ENCODE measurements at regions not wholly inside any gene's neighbourhood (a gene's known extent, or its start where the extent isn't known, plus 50 kb on each side); places are given as distances from the start of the nearest gene placed in this dataset.

DNA sequence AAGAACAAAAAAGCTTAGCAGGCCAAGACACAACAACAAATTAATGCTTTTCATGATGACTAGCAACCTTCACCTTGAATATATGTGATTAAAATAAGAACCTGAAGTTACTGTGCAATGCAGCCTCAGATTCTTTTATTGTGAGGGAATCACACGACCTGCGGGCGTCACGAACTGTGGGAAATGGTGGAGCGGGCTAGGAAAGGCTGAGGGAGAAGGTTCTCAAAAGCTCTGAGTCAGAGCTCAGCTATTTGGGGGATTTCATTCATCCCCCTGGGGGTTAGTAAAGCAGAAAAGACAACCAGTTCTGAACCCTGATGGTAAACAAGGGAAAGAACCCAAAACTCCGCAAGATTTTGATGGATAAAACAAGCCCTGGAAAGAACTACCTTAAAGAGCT is 89.3 kb upstream of the NCKAP5 start:
- no TSS peak for BruUV-seq (replicated peaks)
- TF ChIP-seq POLR2AphosphoS5 (IDR thresholded peaks at IDR 0.05; ENCODE audit: low read depth, low read length) (no peak), EGR1 (IDR thresholded peaks at IDR 0.05; ENCODE audit: low read depth) (no peak), CBX3 (IDR thresholded peaks at IDR 0.05; ENCODE audit: low read depth) (no peak), RAD21 (IDR thresholded peaks at IDR 0.05; ENCODE audit: low read depth) (no peak)
- TF ChIP-seq, protein P1, sequence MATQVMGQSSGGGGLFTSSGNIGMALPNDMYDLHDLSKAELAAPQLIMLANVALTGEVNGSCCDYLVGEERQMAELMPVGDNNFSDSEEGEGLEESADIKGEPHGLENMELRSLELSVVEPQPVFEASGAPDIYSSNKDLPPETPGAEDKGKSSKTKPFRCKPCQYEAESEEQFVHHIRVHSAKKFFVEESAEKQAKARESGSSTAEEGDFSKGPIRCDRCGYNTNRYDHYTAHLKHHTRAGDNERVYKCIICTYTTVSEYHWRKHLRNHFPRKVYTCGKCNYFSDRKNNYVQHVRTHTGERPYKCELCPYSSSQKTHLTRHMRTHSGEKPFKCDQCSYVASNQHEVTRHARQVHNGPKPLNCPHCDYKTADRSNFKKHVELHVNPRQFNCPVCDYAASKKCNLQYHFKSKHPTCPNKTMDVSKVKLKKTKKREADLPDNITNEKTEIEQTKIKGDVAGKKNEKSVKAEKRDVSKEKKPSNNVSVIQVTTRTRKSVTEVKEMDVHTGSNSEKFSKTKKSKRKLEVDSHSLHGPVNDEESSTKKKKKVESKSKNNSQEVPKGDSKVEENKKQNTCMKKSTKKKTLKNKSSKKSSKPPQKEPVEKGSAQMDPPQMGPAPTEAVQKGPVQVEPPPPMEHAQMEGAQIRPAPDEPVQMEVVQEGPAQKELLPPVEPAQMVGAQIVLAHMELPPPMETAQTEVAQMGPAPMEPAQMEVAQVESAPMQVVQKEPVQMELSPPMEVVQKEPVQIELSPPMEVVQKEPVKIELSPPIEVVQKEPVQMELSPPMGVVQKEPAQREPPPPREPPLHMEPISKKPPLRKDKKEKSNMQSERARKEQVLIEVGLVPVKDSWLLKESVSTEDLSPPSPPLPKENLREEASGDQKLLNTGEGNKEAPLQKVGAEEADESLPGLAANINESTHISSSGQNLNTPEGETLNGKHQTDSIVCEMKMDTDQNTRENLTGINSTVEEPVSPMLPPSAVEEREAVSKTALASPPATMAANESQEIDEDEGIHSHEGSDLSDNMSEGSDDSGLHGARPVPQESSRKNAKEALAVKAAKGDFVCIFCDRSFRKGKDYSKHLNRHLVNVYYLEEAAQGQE (IDR thresholded peaks at IDR 0.05; ENCODE audit: low read depth): no peak
- ATAC-seq (no peak), DNase-seq (ENCODE audit: low read depth, low spot score) (no peak)
- H3K36me3 ChIP-seq (ENCODE audit: control insufficient read depth in 1 of 2, insufficient read depth in 2 of 2, low read length in 2 of 2): no peaks in the 10 kb centered on the region
- H3K79me2 ChIP-seq (ENCODE audit: insufficient read depth, low read length): no peaks in the 10 kb centered on the region
- POLR2A ChIA-PET: no interaction called here
- no peak overlapping the region for H3K4me2 ChIP-seq (ENCODE audit: low read length)
- no peak overlapping the region for H3K4me3 ChIP-seq (replicated peaks in 1 of 2; ENCODE audit: low read depth in 1 of 2, low read length in 2 of 2)
- RAD21 ChIA-PET (ENCODE audit: low non-redundant PET in 1 of 2, low total read pairs in 2 of 2, uncharacterized antibody in 2 of 2, unreplicated experiment in 2 of 2): no interaction called here
- no peaks in the 10 kb centered on the region for H3K4me1 ChIP-seq (ENCODE audit: control insufficient read depth in 1 of 2, insufficient read depth in 2 of 2, low read length in 2 of 2)
- H2AFZ ChIP-seq (ENCODE audit: low read depth, low read length, poor library complexity, severe bottlenecking): no peak overlapping the region
- H3K27ac ChIP-seq (ENCODE audit: low read depth, low read length): no peak overlapping the region
- H3K9me2 ChIP-seq (ENCODE audit: insufficient read depth): no peaks in the 10 kb centered on the region
- H3K9ac ChIP-seq (ENCODE audit: low read length): no peak overlapping the region
- CTCF ChIA-PET: no interaction called here
- intact Hi-C loops (cut with micrococcal nuclease): no loop called here
- no peaks in the 10 kb centered on the region for H4K20me1 ChIP-seq (ENCODE audit: insufficient read depth)
- H3K27me3 ChIP-seq (ENCODE audit: insufficient read depth, low read length): no peaks in the 10 kb centered on the region
- H3K9me3 ChIP-seq (ENCODE audit: control insufficient read depth in 1 of 2, insufficient read depth in 1 of 2, low read depth in 1 of 2, low read length in 2 of 2): no peaks in the 10 kb centered on the region

DNA sequence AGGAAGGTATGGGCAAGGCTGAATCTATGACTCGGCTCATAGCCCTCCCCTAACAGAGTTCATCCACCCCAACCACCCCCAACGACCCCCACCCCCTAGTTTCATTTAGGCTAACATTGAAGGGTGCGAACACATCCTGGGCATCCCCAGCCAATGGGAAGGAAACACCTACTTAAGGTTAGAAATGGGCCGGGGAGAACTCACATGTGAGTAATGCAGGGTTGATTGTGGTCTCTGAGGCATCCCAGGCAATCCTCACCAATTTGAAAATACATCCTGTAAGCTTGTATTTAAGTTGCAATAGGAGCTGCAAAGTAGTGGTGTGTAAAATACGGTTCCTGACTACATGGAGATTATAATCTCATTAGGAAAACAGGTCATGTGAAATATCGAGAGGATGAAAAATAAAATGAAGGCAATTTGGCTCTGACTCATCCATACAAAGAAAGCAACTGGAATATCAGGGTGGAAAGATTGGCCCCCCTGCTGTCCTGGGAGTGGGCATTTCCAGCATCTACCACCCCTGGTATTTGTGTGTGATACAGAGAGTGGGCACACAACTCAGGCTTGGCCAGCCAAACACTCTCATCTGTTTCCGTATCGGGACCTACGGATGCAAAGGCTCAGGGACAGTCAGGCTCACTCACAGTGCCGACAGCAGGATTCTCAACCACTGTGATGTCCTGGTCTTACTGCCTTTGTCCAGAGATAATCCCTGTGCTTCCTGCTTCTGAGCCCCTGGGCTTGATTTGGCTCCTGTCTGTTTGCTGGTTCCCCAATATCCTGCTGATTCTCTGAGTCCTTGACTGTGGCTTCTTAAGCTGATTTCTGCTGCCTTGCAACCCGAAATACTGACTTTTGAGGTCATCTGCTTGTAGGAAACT is 90.0 kb upstream of the NCKAP5 start:
- H3K36me3 ChIP-seq (ENCODE audit: control insufficient read depth in 1 of 2, insufficient read depth in 2 of 2, low read length in 2 of 2): no peaks in the 10 kb centered on the region
- no peaks in the 10 kb centered on the region for H3K9me2 ChIP-seq (ENCODE audit: insufficient read depth)
- no peaks in the 10 kb centered on the region for H3K9me3 ChIP-seq (ENCODE audit: control insufficient read depth in 1 of 2, insufficient read depth in 1 of 2, low read depth in 1 of 2, low read length in 2 of 2)
- H3K27ac ChIP-seq (ENCODE audit: low read depth, low read length): no peak overlapping the region
- intact Hi-C loops (cut with micrococcal nuclease): no loop called here
- no peaks in the 10 kb centered on the region for H3K27me3 ChIP-seq (ENCODE audit: insufficient read depth, low read length)
- no peaks in the 10 kb centered on the region for H4K20me1 ChIP-seq (ENCODE audit: insufficient read depth)
- DNase-seq (ENCODE audit: low read depth, low spot score) (no peak), ATAC-seq (no peak)
- H3K4me3 ChIP-seq (replicated peaks in 1 of 2; ENCODE audit: low read depth in 1 of 2, low read length in 2 of 2): no peak overlapping the region
- ChIA-PET CTCF (no interaction called here), POLR2A (no interaction called here), RAD21 (ENCODE audit: low non-redundant PET in 1 of 2, low total read pairs in 2 of 2, uncharacterized antibody in 2 of 2, unreplicated experiment in 2 of 2) (no interaction called here)
- no TSS peak for BruUV-seq (replicated peaks)
- no peaks in the 10 kb centered on the region for H3K79me2 ChIP-seq (ENCODE audit: insufficient read depth, low read length)
- H3K4me1 ChIP-seq (ENCODE audit: control insufficient read depth in 1 of 2, insufficient read depth in 2 of 2, low read length in 2 of 2): no peaks in the 10 kb centered on the region
- no peak overlapping the region for H3K9ac ChIP-seq (ENCODE audit: low read length)
- H3K4me2 ChIP-seq (ENCODE audit: low read length): no peak overlapping the region
- H2AFZ ChIP-seq (ENCODE audit: low read depth, low read length, poor library complexity, severe bottlenecking): no peak overlapping the region
- TF ChIP-seq, protein P2, sequence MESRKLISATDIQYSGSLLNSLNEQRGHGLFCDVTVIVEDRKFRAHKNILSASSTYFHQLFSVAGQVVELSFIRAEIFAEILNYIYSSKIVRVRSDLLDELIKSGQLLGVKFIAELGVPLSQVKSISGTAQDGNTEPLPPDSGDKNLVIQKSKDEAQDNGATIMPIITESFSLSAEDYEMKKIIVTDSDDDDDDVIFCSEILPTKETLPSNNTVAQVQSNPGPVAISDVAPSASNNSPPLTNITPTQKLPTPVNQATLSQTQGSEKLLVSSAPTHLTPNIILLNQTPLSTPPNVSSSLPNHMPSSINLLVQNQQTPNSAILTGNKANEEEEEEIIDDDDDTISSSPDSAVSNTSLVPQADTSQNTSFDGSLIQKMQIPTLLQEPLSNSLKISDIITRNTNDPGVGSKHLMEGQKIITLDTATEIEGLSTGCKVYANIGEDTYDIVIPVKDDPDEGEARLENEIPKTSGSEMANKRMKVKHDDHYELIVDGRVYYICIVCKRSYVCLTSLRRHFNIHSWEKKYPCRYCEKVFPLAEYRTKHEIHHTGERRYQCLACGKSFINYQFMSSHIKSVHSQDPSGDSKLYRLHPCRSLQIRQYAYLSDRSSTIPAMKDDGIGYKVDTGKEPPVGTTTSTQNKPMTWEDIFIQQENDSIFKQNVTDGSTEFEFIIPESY (IDR thresholded peaks at IDR 0.05; ENCODE audit: extremely low read depth, insufficient replicate concordance, low read length): no peak
- no peak for TF ChIP-seq FOSL1 (IDR thresholded peaks at IDR 0.05; ENCODE audit: low read depth)
- TF ChIP-seq CEBPB (IDR thresholded peaks at IDR 0.05; ENCODE audit: low read depth): no peak
- TF ChIP-seq POLR2AphosphoS5 (IDR thresholded peaks at IDR 0.05; ENCODE audit: low read depth, low read length): no peak
- TF ChIP-seq SIN3A (IDR thresholded peaks at IDR 0.05; ENCODE audit: low read depth): no peak
- no peak for TF ChIP-seq EZH2 (IDR thresholded peaks at IDR 0.05)
- TF ChIP-seq, protein P3, sequence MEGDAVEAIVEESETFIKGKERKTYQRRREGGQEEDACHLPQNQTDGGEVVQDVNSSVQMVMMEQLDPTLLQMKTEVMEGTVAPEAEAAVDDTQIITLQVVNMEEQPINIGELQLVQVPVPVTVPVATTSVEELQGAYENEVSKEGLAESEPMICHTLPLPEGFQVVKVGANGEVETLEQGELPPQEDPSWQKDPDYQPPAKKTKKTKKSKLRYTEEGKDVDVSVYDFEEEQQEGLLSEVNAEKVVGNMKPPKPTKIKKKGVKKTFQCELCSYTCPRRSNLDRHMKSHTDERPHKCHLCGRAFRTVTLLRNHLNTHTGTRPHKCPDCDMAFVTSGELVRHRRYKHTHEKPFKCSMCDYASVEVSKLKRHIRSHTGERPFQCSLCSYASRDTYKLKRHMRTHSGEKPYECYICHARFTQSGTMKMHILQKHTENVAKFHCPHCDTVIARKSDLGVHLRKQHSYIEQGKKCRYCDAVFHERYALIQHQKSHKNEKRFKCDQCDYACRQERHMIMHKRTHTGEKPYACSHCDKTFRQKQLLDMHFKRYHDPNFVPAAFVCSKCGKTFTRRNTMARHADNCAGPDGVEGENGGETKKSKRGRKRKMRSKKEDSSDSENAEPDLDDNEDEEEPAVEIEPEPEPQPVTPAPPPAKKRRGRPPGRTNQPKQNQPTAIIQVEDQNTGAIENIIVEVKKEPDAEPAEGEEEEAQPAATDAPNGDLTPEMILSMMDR (IDR thresholded peaks at IDR 0.05 in 2 of 3, conservative IDR thresholded peaks at IDR 0.05 in 1 of 3; ENCODE audit: borderline replicate concordance in 1 of 3, insufficient read depth in 1 of 3, low read depth in 2 of 3, low read length in 2 of 3): no peak
